Posterior cingulate gyrus (tissue), 11 donors: ENCODE measurements at regions not wholly inside any gene's neighbourhood (a gene's known extent, or its start where the extent isn't known, plus 50 kb on each side); places are given as distances from the start of the nearest gene placed in this dataset.
"Not testable (repeated sequence)": the region's sequence is repeated elsewhere in the genome, so short reads cannot be mapped to it uniquely, and the experiment has no call there.

Experiments used
- DNase-seq, 10 donors: peaks; one replicate each; pipeline versions ENCODE4 v3.0.0 to v3.0.0-alpha.2; 2020 to 2021; ENCODE audit warnings: mixed read lengths in 3 of 10
- intact Hi-C: fragments of 100-400 bp; cut with DNase I; formaldehyde crosslinking; loops from one replicate; pipeline ENCODE4 v1.15.1; 2023

GRCh38 chr16:87028481-87029320, 288.5 kb downstream of the C16orf95 start:
- no peak for DNase-seq
- intact Hi-C loops, result loop anchor here (10.0 kb wide), 1 partner anchor 1094 kb away; no protein-coding TSS in a partner anchor

- no peak for DNase-seq
Observed at GRCh38 chr16:87032554-87032953, 284.6 kb downstream of the C16orf95 start.

GRCh38 chr16:87033021-87033471, 284.1 kb downstream of the C16orf95 start:
- intact Hi-C loops, result no loop called here
- DNase-seq, result no peak

More at GRCh38 chr16:87032554-87032953, 284.6 kb downstream of the C16orf95 start:
- intact Hi-C loops, result no loop called here

GRCh38 chr16:87033541-87034300, 283.5 kb downstream of the C16orf95 start:
- no peak for DNase-seq

GRCh38 chr16:87034317-87034716, 282.9 kb downstream of the C16orf95 start:
- intact Hi-C loops, result no loop called here
- DNase-seq, result no peak

More at GRCh38 chr16:87033541-87034300, 283.5 kb downstream of the C16orf95 start:
- intact Hi-C loops, result no loop called here

DNA sequence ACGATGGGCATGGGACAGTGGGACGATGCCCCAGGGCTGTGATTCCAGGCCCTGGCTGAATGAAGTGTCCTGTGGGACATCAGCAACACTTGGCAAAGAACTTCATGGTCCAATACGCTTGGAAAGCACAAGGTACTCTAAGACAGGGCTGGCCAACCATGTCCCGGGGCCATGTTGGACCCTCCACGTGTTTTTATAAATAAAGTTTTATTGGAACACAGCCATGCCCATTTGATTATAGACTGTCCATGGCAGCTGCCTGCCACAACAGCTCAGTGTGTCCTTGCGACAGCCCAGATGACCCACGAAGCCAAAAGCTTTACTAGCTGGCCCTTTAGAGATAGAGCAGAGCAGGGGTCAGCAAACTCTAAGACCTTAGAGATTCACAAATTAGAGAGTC, 282.1 kb downstream of the C16orf95 start:
- intact Hi-C loops, result no loop called here
- no peak for DNase-seq

DNA sequence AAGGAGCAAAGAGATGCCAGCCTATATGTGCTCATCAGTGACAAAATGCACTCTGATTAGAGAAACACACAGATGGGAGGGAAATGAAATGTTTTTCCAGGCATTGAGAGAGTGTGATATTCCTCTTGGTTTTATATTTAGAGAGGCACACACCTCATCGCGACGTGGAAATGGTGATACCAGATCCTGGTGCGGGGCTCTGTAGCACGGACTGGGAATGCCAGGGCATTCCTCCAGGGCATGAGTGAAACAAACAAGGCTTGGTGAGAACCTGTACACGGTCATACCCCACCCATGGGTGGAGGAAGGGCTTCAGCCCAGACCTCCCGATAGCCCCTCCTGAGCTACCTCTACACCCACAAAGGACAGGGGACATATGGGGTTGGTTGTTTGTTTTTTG, 280.2 kb downstream of the C16orf95 start:
- no peak for DNase-seq
- intact Hi-C loops, result no loop called here

- intact Hi-C loops, result not testable (repeated sequence)
Observed at GRCh38 chr16:87038528-87038927, 278.7 kb downstream of the C16orf95 start.

GRCh38 chr16:87040169-87041117, 276.7 kb downstream of the C16orf95 start:
- DNase-seq, result no peak
- intact Hi-C loops, result no loop called here

More at GRCh38 chr16:87038528-87038927, 278.7 kb downstream of the C16orf95 start:
- DNase-seq, result not testable (repeated sequence)

DNA sequence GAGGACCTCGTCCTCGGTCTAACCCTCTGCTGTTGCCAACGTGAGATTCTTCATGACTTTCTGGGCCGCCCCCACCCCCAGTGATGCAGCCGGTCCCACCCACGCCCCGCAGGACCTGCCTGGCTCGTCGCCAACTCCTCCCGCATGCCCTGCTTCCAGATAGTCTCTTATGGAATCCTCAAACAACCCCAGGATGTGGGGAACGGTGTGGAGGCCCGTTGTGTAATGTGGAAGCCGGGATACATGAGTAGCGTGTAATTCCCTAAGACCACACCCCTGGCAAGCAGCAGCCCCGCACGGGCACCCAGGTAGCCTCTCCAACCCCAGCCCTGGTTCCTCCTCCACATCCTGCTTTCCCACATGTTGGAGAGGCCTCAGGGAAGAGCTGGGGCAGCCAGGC, 275.9 kb downstream of the C16orf95 start:
- no peak for DNase-seq

GRCh38 chr16:87042551-87043230, 274.5 kb downstream of the C16orf95 start:
- intact Hi-C loops, result no loop called here
- DNase-seq, result no peak

More for the DNA sequence above, 275.9 kb downstream of the C16orf95 start:
- intact Hi-C loops, result no loop called here

DNA sequence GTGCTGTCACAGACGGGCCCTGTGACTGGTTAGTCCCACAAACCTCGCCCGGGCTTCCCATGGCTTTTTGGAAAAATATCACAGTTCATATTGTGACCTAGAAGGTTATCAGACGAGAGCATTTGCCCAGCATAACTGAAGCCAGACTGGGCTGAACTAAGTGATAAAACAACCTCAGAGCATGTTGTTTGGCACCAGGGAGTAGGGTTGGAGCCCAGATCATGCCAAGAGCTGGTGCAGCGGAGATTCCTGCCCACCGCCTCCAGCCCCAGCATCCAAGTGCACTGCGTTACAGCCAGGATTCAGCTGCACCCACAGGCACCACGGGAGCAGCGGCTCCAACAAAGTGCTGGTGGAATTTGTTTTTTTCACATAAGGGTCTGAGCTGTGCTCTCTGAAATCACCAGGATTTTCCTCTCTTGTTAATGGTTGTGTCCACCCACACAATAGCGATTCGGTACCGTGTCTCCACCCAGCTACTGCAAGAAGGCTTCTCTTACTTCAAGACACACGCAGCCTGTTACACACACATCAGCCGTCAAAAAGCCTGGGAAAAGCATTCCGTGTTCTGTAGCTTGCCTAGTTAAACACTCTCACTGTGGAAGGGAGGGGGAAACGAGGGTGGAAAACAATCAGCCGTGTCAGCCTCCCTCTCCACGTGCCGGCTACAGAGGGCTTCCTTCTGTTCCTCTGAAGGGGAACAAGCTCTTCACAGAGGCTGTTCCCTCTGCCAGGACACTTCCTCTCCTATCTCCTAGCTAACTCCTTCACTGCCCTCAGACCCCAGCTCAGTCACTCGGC, 273.8 kb downstream of the C16orf95 start:
- intact Hi-C loops, result no loop called here
- no peak for DNase-seq

- DNase-seq, result peak in 1 of 10 donors; percentile 22
- intact Hi-C loops, result no loop called here
Observed at GRCh38 chr16:87044032-87044382, 273.2 kb downstream of the C16orf95 start.

DNA sequence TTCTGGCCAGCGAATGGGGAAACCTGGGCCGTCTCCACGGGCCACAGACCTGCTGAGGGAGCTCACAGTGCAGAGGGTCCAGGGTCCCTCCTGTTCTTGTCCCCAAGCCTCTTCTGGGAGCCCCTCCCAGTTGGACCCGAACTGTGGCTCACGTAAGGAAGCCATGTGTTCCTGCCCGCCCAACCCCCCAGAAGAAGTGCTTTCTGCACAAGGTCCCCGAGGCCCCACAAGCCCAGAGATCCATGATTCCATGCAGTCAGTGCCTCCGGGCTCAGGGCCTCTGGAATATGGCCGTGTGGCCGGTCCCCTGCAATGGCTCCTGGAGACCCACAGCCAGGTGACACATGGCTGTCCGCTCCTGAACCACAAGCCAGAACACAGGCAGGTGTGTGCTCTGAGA, 272.4 kb downstream of the C16orf95 start:
- intact Hi-C loops, result no loop called here
- DNase-seq, result peak in 2 of 10 donors; percentile 59 to 76

GRCh38 chr16:87045466-87046216, 271.6 kb downstream of the C16orf95 start:
- peak in 1 of 10 donors; percentile 70 for DNase-seq
- intact Hi-C loops, result no loop called here

GRCh38 chr16:87046235-87046634, 271.0 kb downstream of the C16orf95 start:
- intact Hi-C loops, result no loop called here
- peak in 1 of 10 donors; percentile 35 for DNase-seq

DNA sequence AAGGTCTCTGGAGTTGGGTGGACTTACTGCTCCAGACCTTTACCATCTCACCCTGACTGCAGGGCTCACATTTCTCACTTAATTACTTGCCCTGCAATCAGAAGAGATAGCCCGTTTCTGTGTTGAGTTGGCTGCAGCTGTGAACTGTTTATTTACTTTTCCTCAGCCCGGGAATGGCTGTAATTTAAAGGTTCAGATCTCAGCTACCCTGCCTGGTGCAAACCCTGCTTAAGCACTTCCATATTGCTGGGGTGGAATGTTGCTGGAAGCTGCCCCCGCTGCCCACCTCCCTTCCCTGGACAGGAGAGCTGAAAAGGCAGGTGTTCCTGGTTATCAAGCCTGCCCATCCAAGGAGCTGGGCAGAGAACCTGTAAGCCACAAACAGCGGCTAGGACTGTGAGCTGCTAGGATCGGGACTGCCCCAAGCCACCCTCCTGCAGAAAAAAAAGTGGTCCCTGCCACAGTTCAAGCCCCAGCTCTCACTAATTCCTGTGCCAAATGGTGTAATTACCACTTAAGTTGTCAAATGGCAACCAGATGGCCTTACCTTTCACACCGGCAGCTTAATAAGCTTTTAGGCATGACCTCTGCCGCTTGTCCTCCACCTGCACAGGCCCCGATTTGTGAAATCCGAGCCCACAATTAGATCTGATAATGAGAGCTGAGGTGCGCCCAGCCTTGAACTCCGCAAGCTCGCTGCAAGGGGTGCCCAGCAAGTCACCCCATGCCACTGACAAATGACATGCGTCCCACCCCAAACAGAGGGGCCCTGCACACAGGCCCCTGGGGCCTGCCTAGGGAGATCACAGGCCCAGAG, 269.8 kb downstream of the C16orf95 start:
- peak in 1 of 10 donors; percentile 47 for DNase-seq
- intact Hi-C loops, result no loop called here
